22Rv1 (cell line): ENCODE measurements at regions not wholly inside any gene's neighbourhood (a gene's known extent, or its start where the extent isn't known, plus 50 kb on each side); places are given as distances from the start of the nearest gene placed in this dataset.

Experiments used
- ZFX ChIP-seq: fragments of 450-650 bp; IDR thresholded peaks from 2 replicates; pipeline ENCODE4 v1.6.1; 2017; ENCODE audit warnings: antibody characterized with exemption, borderline replicate concordance
- TF ChIP-seq, protein P1 (sequence below): fragments of 450-650 bp; IDR thresholded peaks from 2 replicates; pipeline ENCODE4 v1.5.1; 2017; ENCODE audit warnings: mild to moderate bottlenecking

GRCh38 chr5:9947944-9948343 lies 301.7 kb downstream of the ATPSCKMT start:
- TF ChIP-seq, protein P1, sequence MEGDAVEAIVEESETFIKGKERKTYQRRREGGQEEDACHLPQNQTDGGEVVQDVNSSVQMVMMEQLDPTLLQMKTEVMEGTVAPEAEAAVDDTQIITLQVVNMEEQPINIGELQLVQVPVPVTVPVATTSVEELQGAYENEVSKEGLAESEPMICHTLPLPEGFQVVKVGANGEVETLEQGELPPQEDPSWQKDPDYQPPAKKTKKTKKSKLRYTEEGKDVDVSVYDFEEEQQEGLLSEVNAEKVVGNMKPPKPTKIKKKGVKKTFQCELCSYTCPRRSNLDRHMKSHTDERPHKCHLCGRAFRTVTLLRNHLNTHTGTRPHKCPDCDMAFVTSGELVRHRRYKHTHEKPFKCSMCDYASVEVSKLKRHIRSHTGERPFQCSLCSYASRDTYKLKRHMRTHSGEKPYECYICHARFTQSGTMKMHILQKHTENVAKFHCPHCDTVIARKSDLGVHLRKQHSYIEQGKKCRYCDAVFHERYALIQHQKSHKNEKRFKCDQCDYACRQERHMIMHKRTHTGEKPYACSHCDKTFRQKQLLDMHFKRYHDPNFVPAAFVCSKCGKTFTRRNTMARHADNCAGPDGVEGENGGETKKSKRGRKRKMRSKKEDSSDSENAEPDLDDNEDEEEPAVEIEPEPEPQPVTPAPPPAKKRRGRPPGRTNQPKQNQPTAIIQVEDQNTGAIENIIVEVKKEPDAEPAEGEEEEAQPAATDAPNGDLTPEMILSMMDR = no peak
- TF ChIP-seq ZFX = no peak
